GM12892 (cell line): ENCODE measurements at regions not wholly inside any gene's neighbourhood (a gene's known extent, or its start where the extent isn't known, plus 50 kb on each side); places are given as distances from the start of the nearest gene placed in this dataset.

Experiments
- POLR2A ChIP-seq: IDR thresholded peaks from 2 replicates; pipeline ENCODE4 v1.6.1; 2011; ENCODE audit warnings: low read depth, low read length, control low read depth
- POLR2AphosphoS5 ChIP-seq: IDR thresholded peaks from 2 replicates; pipeline ENCODE4 v1.6.1; 2011; ENCODE audit warnings: low read depth, low read length, control low read depth
- TAF1 ChIP-seq: IDR thresholded peaks from 2 replicates; pipeline ENCODE4 v1.6.1; 2011; ENCODE audit warnings: low read depth, mild to moderate bottlenecking, control low read depth, low read length, borderline replicate concordance

- TF ChIP-seq POLR2A (no peak), POLR2AphosphoS5 (no peak), TAF1 (no peak)
Observed at GRCh38 chr9:78712903-78713613, 416.1 kb downstream of the PSAT1 start.
